B cell (primary cell): ENCODE measurements at regions not wholly inside any gene's neighbourhood (a gene's known extent, or its start where the extent isn't known, plus 50 kb on each side); places are given as distances from the start of the nearest gene placed in this dataset.

ENCODE experiments used
- ATAC-seq: fragments of 200-7000 bp; cut with Tn5 transposase; one replicate; pipeline ENCODE4 v1.10.0; 2021; ENCODE audit warnings: low read depth, mild to moderate bottlenecking, moderate number of reproducible peaks, moderate library complexity
- CTCF ChIA-PET: fragments of 350-600 bp; sonication (Branson Sonifier 250); formaldehyde crosslinking; loops from one replicate; lab custom pipeline; 2021; ENCODE audit warnings: antibody characterized with exemption, inconsistent platforms; lab: Charles Lee
- POLR2A ChIA-PET: fragments of 350-600 bp; sonication (Branson Sonifier 250); formaldehyde crosslinking; loops from one replicate; lab custom pipeline; 2021; ENCODE audit warnings: antibody characterized with exemption; lab: Charles Lee
- DNase-seq: peaks from one replicate; pipeline ENCODE4 v3.0.0; 2013
- H2AFZ ChIP-seq: 2 replicates; pipeline ENCODE4 v1.6.1; 2012; ENCODE audit warnings: mild to moderate bottlenecking, low read depth, low read length; ENCODE audit not compliant: insufficient read depth, poor library complexity, severe bottlenecking
- H3K27ac ChIP-seq, 2 donors: 1 replicate in 1 of 2; 2 replicates in 1 of 2; pipeline ENCODE4 v1.5.1; 2012 to 2013; ENCODE audit warnings: low read length in 2 of 2, mild to moderate bottlenecking in 2 of 2, moderate library complexity in 1 of 2
- H3K27me3 ChIP-seq, 4 experiments: fragments of 200-600 bp in 1 of 4; sonication (generic) in 1 of 4; replicated peaks in 1 of 4; 1 replicate in 2 of 4; 2 replicates in 2 of 4; pipeline versions ENCODE4 v1.6.1 to v1.7.0; 2013 to 2016; ENCODE audit warnings: low read length in 3 of 4, mild to moderate bottlenecking in 2 of 4, mixed read lengths in 1 of 4, moderate library complexity in 1 of 4; ENCODE audit not compliant: insufficient read depth in 4 of 4, control insufficient read depth in 3 of 4; ENCODE audit errors: control extremely low read depth in 1 of 4
- H3K36me3 ChIP-seq, 2 experiments: replicated peaks in 1 of 2; 1 replicate in 1 of 2; 2 replicates in 1 of 2; pipeline versions ENCODE4 v1.6.1 to v1.7.1; 2013; ENCODE audit warnings: low read length in 1 of 2; ENCODE audit not compliant: insufficient read depth in 2 of 2, control insufficient read depth in 1 of 2; ENCODE audit errors: control extremely low read depth in 1 of 2, extremely low read depth in 1 of 2
- H3K4me1 ChIP-seq, 2 donors: fragments of 200-600 bp in 1 of 2; sonication (generic) in 1 of 2; 1 replicate in 1 of 2; 2 replicates in 1 of 2; pipeline versions ENCODE4 v1.5.1 to v1.6.1; 2013 to 2017; ENCODE audit warnings: low read length in 2 of 2; ENCODE audit not compliant: control insufficient read depth in 2 of 2, insufficient read depth in 2 of 2
- H3K4me2 ChIP-seq: replicated peaks from 2 replicates; pipeline ENCODE3; 2012; ENCODE audit warnings: mild to moderate bottlenecking, low read depth, low read length; ENCODE audit not compliant: poor library complexity, severe bottlenecking
- H3K4me3 ChIP-seq, 5 experiments: fragments of 200-600 bp in 1 of 5; sonication (generic) in 1 of 5; 1 replicate in 3 of 5; 2 replicates in 2 of 5; pipeline versions ENCODE4 v1.5.1 to v1.7.0; 2011 to 2016; ENCODE audit warnings: low read length in 4 of 5, mild to moderate bottlenecking in 4 of 5, low read depth in 2 of 5, control low read depth in 1 of 5, moderate library complexity in 1 of 5; ENCODE audit not compliant: insufficient read depth in 1 of 5; ENCODE audit errors: control extremely low read depth in 1 of 5, extremely low read depth in 1 of 5
- H3K79me2 ChIP-seq: fragments of 200-600 bp; sonication (generic); one replicate; pipeline ENCODE4 v1.6.0; 2016; ENCODE audit warnings: low read length; ENCODE audit not compliant: control insufficient read depth, insufficient read depth
- H3K9ac ChIP-seq: fragments of 200-600 bp; sonication (generic); 2 replicates; pipeline ENCODE4 v1.6.1; 2017; ENCODE audit warnings: mild to moderate bottlenecking, low read length, moderate library complexity
- H3K9me3 ChIP-seq, 3 donors: one replicate each; pipeline versions ENCODE4 v1.6.1 to v1.7.1; 2013; ENCODE audit warnings: low read length in 2 of 3; ENCODE audit not compliant: control insufficient read depth in 2 of 3, insufficient read depth in 1 of 3; ENCODE audit errors: control extremely low read depth in 1 of 3
- H4K20me1 ChIP-seq: 2 replicates; pipeline ENCODE4 v1.6.0; 2012; ENCODE audit warnings: mild to moderate bottlenecking, low read length; ENCODE audit not compliant: insufficient read depth, control insufficient read depth, poor library complexity, severe bottlenecking
- H3K27ac Mint-ChIP-seq: one replicate; pipeline ENCODE4 v1.8.0; 2021; ENCODE audit warnings: mixed read lengths
- H3K27me3 Mint-ChIP-seq: one replicate; pipeline ENCODE4 v1.8.0; 2021; ENCODE audit warnings: mixed read lengths
- H3K4me1 Mint-ChIP-seq: one replicate; pipeline ENCODE4 v1.8.0; 2021; ENCODE audit warnings: mixed read lengths
- H3K4me3 Mint-ChIP-seq: one replicate; pipeline ENCODE4 v1.8.0; 2021; ENCODE audit warnings: mixed read lengths
- H3K9me3 Mint-ChIP-seq: one replicate; pipeline ENCODE4 v1.8.0; 2022; ENCODE audit warnings: mixed read lengths; ENCODE audit not compliant: insufficient read depth
- CTCF ChIP-seq: fragments of 200-600 bp; IDR thresholded peaks from one replicate; pipeline ENCODE4 v1.8.0; 2022; ENCODE audit warnings: antibody characterized with exemption, mild to moderate bottlenecking
- EZH2 ChIP-seq: IDR thresholded peaks from 2 replicates; pipeline ENCODE4 v1.6.1; 2012; ENCODE audit warnings: borderline replicate concordance, low read depth, mild to moderate bottlenecking, moderate library complexity, low read length; ENCODE audit not compliant: insufficient read depth, poor library complexity, severe bottlenecking
- WGBS: methylation state at CpG from one replicate; pipeline ENCODE4 v1.1.5; 2013; ENCODE audit warnings: missing lambda C conversion rate; ENCODE audit not compliant: insufficient coverage; 5-methylcytosine and 5-hydroxymethylcytosine counted together
- intact Hi-C: fragments of 100-400 bp; cut with micrococcal nuclease; formaldehyde crosslinking; loops from one replicate; pipeline ENCODE4 v1.10.0; 2022

- TF ChIP-seq CTCF = no peak
- no peak for TF ChIP-seq EZH2
- intact Hi-C loops = no loop called here
- Histone ChIP-seq H2AFZ (no peak overlapping the region), H3K79me2 (no peaks in the 10 kb centered on the region), H3K9me3 (peaks cover 0 to 9% (median 6%) of the 10 kb centered on the region in 3 donors), H3K4me2 (no peak overlapping the region), H3K4me3 (no peak overlapping the region), H3K4me1 (no peaks in the 10 kb centered on the region), H3K9ac (no peak overlapping the region), H3K27me3 (no peaks in the 10 kb centered on the region), H4K20me1 (no peaks in the 10 kb centered on the region), H3K36me3 (no peaks in the 10 kb centered on the region), H3K27ac (no peak overlapping the region)
- DNase-seq = no peak
- H3K27me3 Mint-ChIP-seq = no peaks in the 10 kb centered on the region
- no peaks in the 10 kb centered on the region for H3K9me3 Mint-ChIP-seq
- no CpG with 5 or more reads among the region's 2 CpGs for WGBS
- ATAC-seq = no peak
- POLR2A ChIA-PET = no interaction called here
- CTCF ChIA-PET = no interaction called here
- no peaks in the 10 kb centered on the region for H3K4me1 Mint-ChIP-seq
- H3K4me3 Mint-ChIP-seq = no peak overlapping the region
- no peak overlapping the region for H3K27ac Mint-ChIP-seq
These were observed 95.1 kb downstream of the MPP7 start for GRCh38 chr10:28207799-28208198.

- Mint-ChIP-seq H3K4me3 (no peak overlapping the region), H3K27ac (no peak overlapping the region), H3K4me1 (no peaks in the 10 kb centered on the region), H3K9me3 (no peaks in the 10 kb centered on the region), H3K27me3 (no peaks in the 10 kb centered on the region)
- POLR2A ChIA-PET = no interaction called here
- no peak overlapping the region for H3K27ac ChIP-seq
- no peak for ATAC-seq
- H3K36me3 ChIP-seq = no peaks in the 10 kb centered on the region
- 95% methylated on average over 4 of the region's 5 CpGs for WGBS
- no peaks in the 10 kb centered on the region for H4K20me1 ChIP-seq
- no peaks in the 10 kb centered on the region for H3K79me2 ChIP-seq
- DNase-seq = no peak
- H3K4me2 ChIP-seq = no peak overlapping the region
- no peak overlapping the region for H3K9ac ChIP-seq
- no peak overlapping the region for H3K4me3 ChIP-seq
- H2AFZ ChIP-seq = no peak overlapping the region
- intact Hi-C loops = no loop called here
- no peaks in the 10 kb centered on the region for H3K4me1 ChIP-seq
- TF ChIP-seq CTCF = no peak
- TF ChIP-seq EZH2 = no peak
- H3K9me3 ChIP-seq = peaks cover 0 to under 1% (median under 1%) of the 10 kb centered on the region in 3 donors
- no peaks in the 10 kb centered on the region for H3K27me3 ChIP-seq
- CTCF ChIA-PET = interaction anchor here (0.6 kb wide), 1 partner anchor 82 kb away, joined by 3 read pairs; no protein-coding TSS in a partner anchor
These were observed 99.9 kb downstream of the MPP7 start for GRCh38 chr10:28202941-28203352.
